HG03064 (cell line): ENCODE measurements at regions not wholly inside any gene's neighbourhood (a gene's known extent, or its start where the extent isn't known, plus 50 kb on each side); places are given as distances from the start of the nearest gene placed in this dataset.

Source experiments
- ATAC-seq: cut with Tn5 transposase; IDR thresholded peaks from one replicate; pipeline ENCODE4 v1.9.1; 2021; ENCODE audit warnings: low read depth; ENCODE audit not compliant: unreplicated experiment

DNA sequence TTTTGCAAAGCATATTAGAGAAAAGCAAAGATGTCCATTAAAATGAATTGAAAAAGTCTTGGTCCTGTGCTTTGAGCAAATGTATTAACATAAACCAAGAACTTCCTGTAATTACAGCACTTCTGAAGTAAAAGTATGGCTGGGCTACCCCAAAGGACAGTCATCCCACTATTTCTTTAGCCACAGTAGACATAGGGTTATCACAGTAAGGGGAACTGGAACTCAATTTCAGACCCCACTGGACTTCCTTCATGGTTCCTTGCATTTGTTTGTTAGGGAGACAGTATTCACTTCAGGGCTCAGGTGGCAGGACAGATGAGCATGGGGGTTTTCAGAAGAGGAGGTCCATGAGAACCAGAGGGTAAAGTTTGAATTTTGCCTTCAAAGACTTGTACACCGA, 203.1 kb upstream of the PDE1C start:
- no peak for ATAC-seq

DNA sequence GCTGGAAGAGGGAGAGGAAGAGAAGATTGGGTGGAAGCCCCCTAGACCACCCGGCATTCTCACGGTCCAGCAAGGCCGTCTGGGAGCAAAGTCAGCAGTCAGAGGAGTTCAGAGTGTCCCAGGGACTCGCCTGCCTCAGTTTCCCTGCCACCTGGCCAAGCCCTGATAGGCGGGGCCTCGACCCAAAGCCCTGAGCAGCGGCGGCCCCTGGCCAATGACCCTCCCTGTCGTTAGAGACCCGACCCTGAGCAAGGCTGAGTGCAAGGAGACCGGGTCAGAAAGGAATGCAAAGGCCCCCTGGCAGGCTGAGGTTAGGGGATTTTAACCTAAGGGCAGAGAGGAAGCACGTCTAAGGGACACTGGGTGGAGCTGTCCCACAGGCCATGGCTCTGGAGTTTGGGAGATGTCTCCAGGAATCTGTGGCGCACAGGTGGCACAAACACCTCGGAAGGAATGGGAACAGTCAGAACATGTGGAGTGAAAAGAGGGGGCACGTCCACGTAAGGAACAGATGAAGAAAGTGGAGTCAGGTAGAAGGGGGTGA, 196.8 kb upstream of the PDE1C start:
- no peak for ATAC-seq

DNA sequence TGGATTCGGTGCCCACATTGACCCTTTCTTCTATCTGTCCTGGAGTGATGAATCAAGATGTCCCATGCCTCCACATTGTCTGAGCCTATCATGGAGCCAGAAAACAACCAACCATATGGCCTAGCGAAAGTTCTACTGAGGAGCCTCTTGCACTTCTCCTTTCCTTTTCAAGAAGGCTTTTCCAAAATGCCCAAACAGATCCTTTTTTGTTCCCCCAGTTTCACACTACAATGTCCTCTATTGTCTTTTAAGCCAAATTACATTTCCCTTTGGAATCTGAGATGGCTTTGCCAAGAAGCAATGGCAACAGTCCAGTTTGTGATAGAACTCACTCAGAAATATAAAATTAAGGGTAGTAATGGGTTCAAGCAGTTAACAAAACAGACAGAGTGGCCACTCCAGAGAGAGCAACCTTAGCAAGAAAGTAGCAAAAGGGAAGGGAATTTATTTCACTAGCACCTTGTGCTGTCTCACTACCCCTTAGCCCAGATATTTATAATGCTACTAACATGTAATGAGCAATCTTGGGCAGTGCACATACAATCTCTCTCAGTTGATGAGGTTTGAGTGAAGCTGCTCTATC, 194.6 kb upstream of the PDE1C start:
- ATAC-seq: no peak

GRCh38 chr7:32263611-32264010, 193.4 kb upstream of the PDE1C start:
- ATAC-seq: no peak

DNA sequence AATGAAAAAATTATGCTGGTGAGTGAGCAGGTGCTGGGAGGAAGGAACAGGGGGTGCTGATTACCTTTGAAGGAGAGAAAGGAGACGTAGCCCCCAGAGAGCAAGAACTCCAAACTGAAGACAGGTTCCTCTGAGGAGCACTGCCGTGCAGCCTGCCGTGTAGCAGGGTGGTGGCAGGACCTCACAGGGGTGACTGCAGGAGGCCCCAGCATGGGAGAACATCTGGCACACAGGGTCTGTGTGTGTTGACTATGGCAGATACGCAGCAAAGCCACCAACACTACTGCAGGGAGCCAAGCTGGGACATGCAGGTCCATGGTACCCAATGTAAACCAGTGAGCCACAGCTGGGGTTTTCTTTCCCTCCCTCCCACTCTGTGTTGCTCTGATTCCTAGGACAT, 192.1 kb upstream of the PDE1C start:
- ATAC-seq: no peak

DNA sequence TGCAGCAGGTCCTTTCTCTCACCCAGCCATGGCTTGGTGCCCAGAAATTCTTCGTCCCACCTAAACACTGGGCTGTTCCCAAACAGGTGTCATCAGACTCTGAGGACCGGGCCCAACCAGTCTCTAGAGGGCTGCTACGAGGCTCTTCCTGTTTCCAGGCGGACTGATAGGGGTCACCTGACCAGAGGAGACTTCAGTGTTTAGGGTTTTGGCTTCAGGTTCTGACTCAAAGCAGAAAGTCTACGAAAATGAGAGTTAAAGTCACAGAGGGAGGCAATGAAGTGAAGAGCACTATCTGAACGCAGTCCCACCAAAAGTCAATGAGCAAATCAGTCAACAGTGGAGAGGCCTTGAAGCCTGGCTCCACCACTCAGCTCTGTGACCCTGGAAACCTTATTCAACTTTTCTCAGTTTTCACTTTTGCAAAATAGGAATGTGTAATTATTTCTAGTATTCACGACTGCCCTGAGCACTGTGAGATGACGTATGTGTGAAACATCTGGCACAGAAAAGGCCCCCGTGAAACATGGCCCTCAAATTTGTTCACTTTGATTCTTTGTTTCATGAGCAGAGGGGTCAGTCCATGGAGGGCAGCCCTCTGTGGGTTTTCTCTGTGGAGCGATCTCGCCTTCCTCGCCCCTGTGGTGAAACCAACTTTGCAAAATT, 189.9 kb upstream of the PDE1C start:
- peak; percentile 81 for ATAC-seq

DNA sequence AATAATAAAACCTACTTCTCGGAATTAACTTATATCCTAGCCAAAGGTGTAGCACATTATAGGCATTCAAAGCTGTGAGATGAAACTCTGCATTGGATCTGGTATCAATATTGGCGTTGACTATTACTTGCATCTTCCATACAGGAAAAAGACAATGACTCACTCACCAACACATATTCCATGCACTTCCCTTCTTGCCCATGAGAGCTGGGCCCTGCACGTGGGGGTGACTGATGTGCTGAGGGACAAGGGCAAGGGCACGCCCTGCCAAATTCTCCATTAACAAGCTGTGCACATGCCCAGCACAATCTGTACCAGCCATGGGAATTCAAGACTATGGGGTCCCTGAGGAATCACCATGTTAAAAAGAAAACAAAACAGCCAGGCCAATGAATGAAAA, 188.1 kb upstream of the PDE1C start:
- no peak for ATAC-seq

DNA sequence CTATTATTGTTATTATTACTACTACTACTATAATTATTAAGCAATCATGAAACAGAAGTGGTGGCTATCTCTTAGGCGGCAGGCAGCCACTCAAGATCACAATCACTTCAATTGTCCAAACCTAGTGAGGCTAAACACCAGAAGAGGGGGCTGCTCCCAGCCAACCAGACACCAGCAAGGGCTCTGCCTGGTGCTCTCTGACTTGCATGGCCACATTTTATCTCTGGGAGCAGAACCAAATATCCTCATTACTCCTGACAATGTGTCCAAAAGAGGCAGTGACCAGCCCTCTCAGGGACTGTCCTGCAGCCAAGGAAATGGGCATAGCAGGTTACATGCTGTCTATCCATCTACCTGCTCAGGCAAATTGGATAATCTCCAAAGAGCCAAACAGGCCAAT, 187.4 kb upstream of the PDE1C start:
- ATAC-seq: no peak

DNA sequence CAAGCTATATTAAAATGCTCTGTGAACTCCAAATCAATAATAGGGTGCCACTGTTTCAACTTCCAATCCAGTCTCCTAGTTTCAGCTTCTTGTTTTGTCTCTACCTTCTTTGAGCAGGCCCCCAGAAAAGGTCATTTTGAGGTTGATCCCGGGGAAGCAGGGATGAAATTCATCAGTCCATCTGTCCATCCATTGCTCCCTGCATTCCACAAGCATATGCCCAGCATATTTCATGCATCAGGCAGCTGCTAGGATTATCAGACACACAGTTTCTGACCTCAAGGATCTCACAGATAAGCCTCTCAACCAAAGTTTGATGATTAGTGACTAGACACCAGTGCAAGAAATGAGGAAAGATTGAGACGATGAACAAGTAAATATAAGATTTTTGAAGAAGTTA, 186.6 kb upstream of the PDE1C start:
- ATAC-seq: no peak

- no peak for ATAC-seq
Observed at GRCh38 chr7:32256376-32256775, 186.2 kb upstream of the PDE1C start.

DNA sequence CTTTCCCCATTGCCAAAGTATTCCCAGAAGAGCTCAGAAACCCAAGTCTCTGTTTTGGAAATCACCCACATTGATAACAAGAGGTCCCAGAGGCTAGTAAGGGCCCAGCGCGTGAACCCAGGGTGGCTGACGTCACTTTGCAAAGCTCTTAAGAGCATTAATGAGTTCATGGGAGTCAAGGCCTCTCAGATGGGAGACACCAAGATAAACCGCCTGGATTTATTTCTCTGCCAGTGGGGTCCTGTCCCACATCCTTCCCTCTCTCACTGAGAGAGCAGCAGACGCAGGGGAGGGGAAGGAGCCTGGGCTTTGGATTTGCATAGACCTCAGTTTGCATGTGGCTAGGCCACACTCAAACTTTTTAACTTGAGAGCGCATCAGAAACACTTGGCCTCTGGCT, 184.8 kb upstream of the PDE1C start:
- ATAC-seq: no peak

GRCh38 chr7:32253299-32253698, 183.1 kb upstream of the PDE1C start:
- ATAC-seq: no peak

DNA sequence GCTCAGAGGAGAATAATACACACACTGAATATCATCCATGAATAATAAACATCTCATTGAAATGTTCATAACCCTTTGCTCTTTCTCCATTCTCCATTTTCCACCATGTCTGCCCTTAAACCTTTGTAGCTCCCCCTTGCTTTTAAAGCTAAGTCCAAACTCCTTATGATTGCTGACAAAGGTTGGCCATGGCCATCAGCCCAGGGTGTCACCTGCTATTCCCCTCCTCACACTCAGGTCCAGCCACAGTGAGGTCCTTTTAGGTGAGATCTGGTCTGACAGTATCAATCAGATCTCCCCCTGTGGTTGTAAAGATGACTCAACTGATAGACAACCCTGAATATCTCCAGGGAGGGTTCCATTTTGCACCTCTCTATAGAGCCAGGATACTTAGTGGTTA, 181.5 kb upstream of the PDE1C start:
- no peak for ATAC-seq

- ATAC-seq: no peak
Observed at GRCh38 chr7:32250471-32251260, 180.5 kb upstream of the PDE1C start.

DNA sequence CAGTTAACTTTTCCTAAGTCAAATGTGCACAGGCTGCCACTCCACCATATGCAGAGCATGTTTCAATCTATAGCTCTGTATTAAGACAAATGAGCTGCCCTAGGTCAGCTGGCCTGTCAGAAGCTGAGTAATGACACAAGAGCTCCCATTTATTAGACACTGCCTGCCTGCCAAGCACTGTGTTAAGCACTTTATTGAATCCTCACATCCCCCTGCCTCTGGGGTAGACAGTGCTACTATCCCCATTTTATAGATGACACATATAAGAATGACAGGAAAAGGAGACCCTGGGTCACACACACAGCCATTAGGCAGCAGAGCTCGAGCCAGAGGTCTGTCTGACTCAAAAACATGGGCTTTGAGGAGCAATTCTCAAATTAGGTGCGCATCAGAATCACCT, 179.8 kb upstream of the PDE1C start:
- no peak for ATAC-seq

GRCh38 chr7:32248522-32248921, 178.3 kb upstream of the PDE1C start:
- ATAC-seq: no peak

- no peak for ATAC-seq
Observed at GRCh38 chr7:32244806-32245345, 174.7 kb upstream of the PDE1C start.

- ATAC-seq: no peak
Observed at GRCh38 chr7:32243687-32244290, 173.6 kb upstream of the PDE1C start.

DNA sequence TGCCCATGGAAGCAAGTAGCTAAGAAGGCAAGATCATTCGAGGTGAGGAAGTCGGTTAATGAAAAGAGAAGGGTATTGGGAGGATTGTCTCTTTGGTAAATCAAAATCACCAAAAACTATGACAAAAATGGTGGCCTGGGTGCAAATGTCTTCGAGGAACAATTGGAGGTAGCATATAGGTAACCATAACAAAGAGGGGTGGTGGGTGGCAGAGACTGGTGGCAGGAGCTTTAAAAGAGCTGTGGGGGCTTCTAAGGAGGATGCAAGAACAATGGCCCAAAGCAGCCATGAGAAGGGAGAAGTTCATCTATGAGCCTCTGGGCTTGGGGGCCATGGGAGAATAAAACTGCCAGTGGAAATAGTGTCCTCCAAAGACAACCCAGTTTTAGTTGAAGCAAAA, 172.2 kb upstream of the PDE1C start:
- ATAC-seq: no peak

DNA sequence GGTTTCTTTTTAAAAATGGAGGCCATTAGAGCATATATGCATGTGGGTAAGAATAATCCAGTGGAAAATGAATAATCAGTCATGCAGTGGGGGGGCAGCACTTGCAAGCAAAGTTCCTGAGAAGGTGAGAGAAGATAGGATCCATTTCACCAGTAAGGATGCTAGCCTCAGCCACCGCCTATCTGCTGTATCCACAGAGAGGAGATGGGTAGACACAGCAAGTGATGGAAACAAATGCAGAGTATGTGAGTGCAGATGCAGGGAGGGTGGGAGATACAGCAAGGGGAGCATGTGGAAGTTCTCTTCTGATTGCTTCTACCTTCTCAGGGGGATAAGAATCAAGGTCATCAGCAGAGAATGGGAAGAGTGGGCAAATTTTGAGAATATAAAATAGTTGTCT, 171.4 kb upstream of the PDE1C start:
- no peak for ATAC-seq

- no peak for ATAC-seq
Observed at GRCh38 chr7:32239764-32240163, 169.6 kb upstream of the PDE1C start.
